Transverse colon (tissue), 4 donors: ENCODE measurements at regions not wholly inside any gene's neighbourhood (a gene's known extent, or its start where the extent isn't known, plus 50 kb on each side); places are given as distances from the start of the nearest gene placed in this dataset.

Experiments used
- CTCF ChIP-seq, 5 experiments: fragments of 200-600 bp in 3 of 5; fragments of 450-650 bp in 2 of 5; sonication (generic) in 3 of 5; IDR thresholded peaks; 1 replicate in 2 of 5; 2 replicates in 3 of 5; pipeline ENCODE4 v1.5.1; 2016 to 2017; ENCODE audit warnings: antibody characterized with exemption in 5 of 5, inconsistent platforms in 3 of 5, mild to moderate bottlenecking in 2 of 5, moderate library complexity in 1 of 5
- EP300 ChIP-seq: sonication (generic); formaldehyde crosslinking; IDR thresholded peaks from one replicate; pipeline ENCODE4 v1.6.1; 2017; ENCODE audit warnings: antibody characterized with exemption, low read depth
- POLR2A ChIP-seq: fragments of 450-650 bp; IDR thresholded peaks from one replicate; pipeline ENCODE4 v1.6.1; 2016; ENCODE audit warnings: antibody characterized with exemption, mild to moderate bottlenecking, moderate library complexity
- POLR2AphosphoS5 ChIP-seq, 3 donors: sonication (generic); formaldehyde crosslinking; IDR thresholded peaks; one replicate each; pipeline ENCODE4 v1.6.1; 2016; ENCODE audit warnings: antibody characterized with exemption in 3 of 3

- TF ChIP-seq CTCF (IDR thresholded peaks at IDR 0.05) (no peak), POLR2AphosphoS5 (IDR thresholded peaks at IDR 0.05) (no peak), POLR2A (no peak), EP300 (no peak)
Observed at GRCh38 chr16:82421851-82422250, 204.9 kb upstream of the CDH13 start.
